ENCODE measurements at regions not wholly inside any gene's neighbourhood (a gene's known extent, or its start where the extent isn't known, plus 50 kb on each side); places are given as distances from the start of the nearest gene placed in this dataset.

DNA sequence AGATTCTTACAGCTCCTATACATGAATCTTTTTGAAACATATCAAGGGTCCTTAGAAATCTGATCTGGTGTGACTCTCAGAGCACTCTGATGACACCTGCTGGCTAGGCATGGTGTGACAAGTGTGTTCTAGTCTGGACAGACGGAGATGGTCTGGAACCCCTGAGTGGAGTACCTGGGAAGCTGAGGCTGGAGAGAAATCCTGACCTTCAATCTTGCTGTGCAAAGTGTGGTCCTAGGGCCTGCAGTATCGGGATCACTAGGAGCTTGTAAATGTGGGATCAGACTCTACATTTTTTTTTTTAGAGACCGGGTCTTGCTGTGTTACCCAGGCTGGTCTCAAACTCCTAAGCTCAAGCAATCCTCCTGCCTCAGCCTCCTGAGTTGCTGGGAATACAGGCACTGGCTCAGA, 78.6 kb upstream of the SOD1 start:
- no peak for TF ChIP-seq POLR2A (IDR thresholded peaks at IDR 0.05)
- TF ChIP-seq, protein P1, sequence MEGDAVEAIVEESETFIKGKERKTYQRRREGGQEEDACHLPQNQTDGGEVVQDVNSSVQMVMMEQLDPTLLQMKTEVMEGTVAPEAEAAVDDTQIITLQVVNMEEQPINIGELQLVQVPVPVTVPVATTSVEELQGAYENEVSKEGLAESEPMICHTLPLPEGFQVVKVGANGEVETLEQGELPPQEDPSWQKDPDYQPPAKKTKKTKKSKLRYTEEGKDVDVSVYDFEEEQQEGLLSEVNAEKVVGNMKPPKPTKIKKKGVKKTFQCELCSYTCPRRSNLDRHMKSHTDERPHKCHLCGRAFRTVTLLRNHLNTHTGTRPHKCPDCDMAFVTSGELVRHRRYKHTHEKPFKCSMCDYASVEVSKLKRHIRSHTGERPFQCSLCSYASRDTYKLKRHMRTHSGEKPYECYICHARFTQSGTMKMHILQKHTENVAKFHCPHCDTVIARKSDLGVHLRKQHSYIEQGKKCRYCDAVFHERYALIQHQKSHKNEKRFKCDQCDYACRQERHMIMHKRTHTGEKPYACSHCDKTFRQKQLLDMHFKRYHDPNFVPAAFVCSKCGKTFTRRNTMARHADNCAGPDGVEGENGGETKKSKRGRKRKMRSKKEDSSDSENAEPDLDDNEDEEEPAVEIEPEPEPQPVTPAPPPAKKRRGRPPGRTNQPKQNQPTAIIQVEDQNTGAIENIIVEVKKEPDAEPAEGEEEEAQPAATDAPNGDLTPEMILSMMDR (IDR thresholded peaks at IDR 0.05) = peak; percentile 58 to 79 (median 75)
